H7 (cell line): ENCODE measurements at regions not wholly inside any gene's neighbourhood (a gene's known extent, or its start where the extent isn't known, plus 50 kb on each side); places are given as distances from the start of the nearest gene placed in this dataset.

Experiments
- DNase-seq: peaks from one replicate; pipeline ENCODE4 v3.0.0; 2012
- H3K27me3 ChIP-seq: 2 replicates; pipeline ENCODE4 v1.6.0; 2011; ENCODE audit warnings: mild to moderate bottlenecking, low read length; ENCODE audit not compliant: control insufficient read depth, insufficient read depth
- H3K36me3 ChIP-seq: replicated peaks from 2 replicates; pipeline ENCODE4 v1.5.1; 2011; ENCODE audit warnings: low read length; ENCODE audit not compliant: control insufficient read depth, insufficient read depth
- H3K4me3 ChIP-seq: 2 replicates; pipeline ENCODE4 v1.5.1; 2011; ENCODE audit warnings: low read depth, mild to moderate bottlenecking, control low read depth, low read length, moderate library complexity; ENCODE audit not compliant: insufficient read depth

DNA sequence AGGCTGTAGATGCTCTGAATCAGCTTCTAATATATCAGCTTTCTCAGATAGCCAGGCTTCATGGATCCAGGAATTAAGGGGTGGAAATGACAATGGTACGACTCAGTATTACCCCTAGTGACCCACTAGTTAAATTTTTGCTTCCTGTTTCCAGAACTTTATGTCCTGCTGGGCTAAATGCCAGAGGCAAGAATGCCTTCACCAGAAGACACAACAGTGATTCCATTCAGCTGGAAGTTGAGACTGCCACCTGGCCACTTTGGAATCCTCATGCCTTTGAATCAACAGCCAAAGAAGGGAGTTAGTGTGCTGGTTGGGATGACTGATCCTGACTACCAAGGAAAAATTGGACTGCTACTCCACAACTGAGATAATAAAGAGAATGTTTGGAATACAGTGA is 239.1 kb downstream of the ASXL3 start:
- no peaks in the 10 kb centered on the region for H3K27me3 ChIP-seq
- no peak overlapping the region for H3K4me3 ChIP-seq
- DNase-seq, result no peak
- H3K36me3 ChIP-seq, result no peaks in the 10 kb centered on the region

DNA sequence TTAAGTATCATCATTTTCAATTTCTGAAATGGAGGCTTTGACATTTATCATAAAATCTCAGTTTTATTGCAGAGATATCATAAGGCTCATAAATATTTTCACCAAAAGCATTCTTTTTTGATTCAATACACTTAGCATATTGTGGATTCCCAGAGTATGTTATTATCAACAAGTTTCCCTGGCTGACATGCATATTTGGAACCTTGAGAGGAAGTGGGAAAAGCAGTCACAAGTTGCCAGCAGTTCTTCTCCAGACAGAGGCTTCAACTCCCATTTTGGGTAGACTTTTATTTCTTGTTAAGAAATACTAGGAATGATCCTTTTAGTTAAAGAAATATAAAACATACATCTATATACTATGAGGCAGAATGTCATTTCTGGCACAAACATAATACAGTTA is 236.5 kb downstream of the ASXL3 start:
- Histone ChIP-seq H3K4me3 (no peak overlapping the region), H3K27me3 (no peaks in the 10 kb centered on the region), H3K36me3 (no peaks in the 10 kb centered on the region)
- DNase-seq, result no peak

GRCh38 chr18:33812186-33812585 is 234.2 kb downstream of the ASXL3 start:
- Histone ChIP-seq H3K27me3 (no peaks in the 10 kb centered on the region), H3K4me3 (no peak overlapping the region), H3K36me3 (no peaks in the 10 kb centered on the region)
- no peak for DNase-seq

DNA sequence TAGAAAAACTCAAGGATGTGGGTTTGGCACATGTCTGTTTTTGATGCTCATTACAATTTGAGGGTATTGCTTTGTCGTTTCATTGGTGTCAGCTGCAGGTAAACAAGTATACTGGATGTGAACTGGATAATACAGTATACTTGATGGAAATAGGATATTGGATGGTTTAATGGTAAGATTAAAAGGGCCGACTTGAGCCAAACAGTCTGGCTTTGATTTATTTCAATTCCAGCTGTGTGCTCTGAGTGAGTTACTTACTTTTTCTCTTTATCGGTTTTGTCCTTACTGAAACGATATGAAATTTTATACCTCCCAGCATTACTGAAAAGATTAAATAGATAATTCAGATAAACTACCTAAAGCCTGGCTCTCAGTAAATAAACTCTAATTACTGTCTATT is 227.6 kb downstream of the ASXL3 start:
- H3K36me3 ChIP-seq, result no peaks in the 10 kb centered on the region
- no peak for DNase-seq
- H3K4me3 ChIP-seq, result no peak overlapping the region
- H3K27me3 ChIP-seq, result no peaks in the 10 kb centered on the region

- H3K36me3 ChIP-seq, result no peaks in the 10 kb centered on the region
- H3K4me3 ChIP-seq, result no peak overlapping the region
- no peak for DNase-seq
- H3K27me3 ChIP-seq, result no peaks in the 10 kb centered on the region
These were observed 226.2 kb downstream of the ASXL3 start for GRCh38 chr18:33804258-33804657.

DNA sequence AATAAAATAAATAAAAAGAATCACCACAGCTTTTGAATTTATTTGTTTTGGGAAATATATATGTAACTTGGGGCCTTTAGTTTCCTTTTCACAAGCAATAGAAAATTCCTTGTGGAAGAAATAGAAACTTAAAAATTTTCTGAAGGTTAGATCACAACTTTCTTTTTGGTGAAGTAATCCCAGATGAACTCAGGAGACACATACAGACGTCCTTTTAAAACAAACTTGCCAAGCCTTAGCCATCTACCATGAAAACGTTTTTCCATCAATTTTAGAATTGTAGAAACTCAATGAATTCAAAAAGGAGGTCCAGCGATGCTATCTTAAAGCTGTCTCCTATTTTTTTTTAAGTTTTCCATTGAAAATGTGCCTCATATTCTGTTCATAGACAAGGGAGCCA is 225.6 kb downstream of the ASXL3 start:
- no peak for DNase-seq

DNA sequence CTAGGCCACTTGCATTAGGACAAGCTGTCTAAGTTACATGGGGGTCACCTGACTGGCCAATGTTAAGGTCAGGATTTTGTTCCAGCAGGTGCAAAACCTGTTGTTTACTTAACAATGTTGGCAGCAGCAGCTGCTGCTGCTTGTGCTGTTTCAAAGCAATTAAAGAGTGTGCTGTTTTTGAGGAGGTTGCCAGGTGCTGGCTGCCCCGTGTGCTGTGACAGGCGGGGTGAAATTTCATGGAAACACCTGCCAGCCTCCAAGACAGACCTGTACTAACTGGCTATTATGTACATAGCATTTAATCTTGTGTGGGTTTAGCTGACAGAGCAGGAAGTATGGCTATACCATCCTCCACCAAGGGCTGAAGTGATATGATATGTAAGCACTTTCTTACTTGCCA is 224.9 kb downstream of the ASXL3 start:
- no peak for DNase-seq
- Histone ChIP-seq H3K4me3 (no peak overlapping the region), H3K36me3 (no peaks in the 10 kb centered on the region), H3K27me3 (no peaks in the 10 kb centered on the region)

More for the DNA sequence above, 225.6 kb downstream of the ASXL3 start:
- Histone ChIP-seq H3K4me3 (no peak overlapping the region), H3K27me3 (no peaks in the 10 kb centered on the region), H3K36me3 (no peaks in the 10 kb centered on the region)
